ENCODE measurements at regions not wholly inside any gene's neighbourhood (a gene's known extent, or its start where the extent isn't known, plus 50 kb on each side); places are given as distances from the start of the nearest gene placed in this dataset.
"Not testable (repeated sequence)": the region's sequence is repeated elsewhere in the genome, so short reads cannot be mapped to it uniquely, and the experiment has no call there.

- not testable (repeated sequence) for DNase-seq
Observed at GRCh38 chr2:12569510-12569909, 147.2 kb upstream of the TRIB2 start.

GRCh38 chr2:12569929-12570328, 146.8 kb upstream of the TRIB2 start:
- not testable (repeated sequence) for DNase-seq

GRCh38 chr2:12577091-12577490, 139.6 kb upstream of the TRIB2 start:
- no peak for DNase-seq

GRCh38 chr2:12577567-12578253, 139.0 kb upstream of the TRIB2 start:
- no peak for DNase-seq

GRCh38 chr2:12579018-12579417, 137.7 kb upstream of the TRIB2 start:
- DNase-seq = no peak

- no peak for DNase-seq
Observed at GRCh38 chr2:12584338-12584737, 132.4 kb upstream of the TRIB2 start.

GRCh38 chr2:12585784-12586183, 131.0 kb upstream of the TRIB2 start:
- DNase-seq = no peak

- DNase-seq = no peak
Observed at GRCh38 chr2:12587228-12587627, 129.5 kb upstream of the TRIB2 start.

- no peak for DNase-seq
Observed at GRCh38 chr2:12587729-12588522, 128.8 kb upstream of the TRIB2 start.

- no peak for DNase-seq
Observed at GRCh38 chr2:12588986-12589385, 127.8 kb upstream of the TRIB2 start.

- DNase-seq = no peak
Observed at GRCh38 chr2:12589802-12590320, 126.9 kb upstream of the TRIB2 start.

- no peak for DNase-seq
Observed at GRCh38 chr2:12592296-12592695, 124.4 kb upstream of the TRIB2 start.

- DNase-seq = no peak
Observed at GRCh38 chr2:12594590-12594989, 122.1 kb upstream of the TRIB2 start.

- DNase-seq = no peak
Observed at GRCh38 chr2:12596771-12597170, 120.0 kb upstream of the TRIB2 start.

GRCh38 chr2:12597610-12598009, 119.1 kb upstream of the TRIB2 start:
- no peak for DNase-seq

- DNase-seq = no peak
Observed at GRCh38 chr2:12602661-12603060, 114.1 kb upstream of the TRIB2 start.

- no peak for DNase-seq
Observed at GRCh38 chr2:12603781-12604295, 112.9 kb upstream of the TRIB2 start.

- no peak for DNase-seq
Observed at GRCh38 chr2:12604341-12604740, 112.4 kb upstream of the TRIB2 start.

GRCh38 chr2:12605366-12605765, 111.4 kb upstream of the TRIB2 start:
- DNase-seq = no peak

- no peak for DNase-seq
Observed at GRCh38 chr2:12605936-12606335, 110.8 kb upstream of the TRIB2 start.

GRCh38 chr2:12606472-12607000, 110.2 kb upstream of the TRIB2 start:
- no peak for DNase-seq

GRCh38 chr2:12607971-12608370, 108.8 kb upstream of the TRIB2 start:
- no peak for DNase-seq

GRCh38 chr2:12610314-12610713, 106.4 kb upstream of the TRIB2 start:
- DNase-seq = no peak

- no peak for DNase-seq
Observed at GRCh38 chr2:12612168-12612567, 104.6 kb upstream of the TRIB2 start.
